ENCODE measurements at regions not wholly inside any gene's neighbourhood (a gene's known extent, or its start where the extent isn't known, plus 50 kb on each side); places are given as distances from the start of the nearest gene placed in this dataset.
"Not testable (repeated sequence)": the region's sequence is repeated elsewhere in the genome, so short reads cannot be mapped to it uniquely, and the experiment has no call there.

DNA sequence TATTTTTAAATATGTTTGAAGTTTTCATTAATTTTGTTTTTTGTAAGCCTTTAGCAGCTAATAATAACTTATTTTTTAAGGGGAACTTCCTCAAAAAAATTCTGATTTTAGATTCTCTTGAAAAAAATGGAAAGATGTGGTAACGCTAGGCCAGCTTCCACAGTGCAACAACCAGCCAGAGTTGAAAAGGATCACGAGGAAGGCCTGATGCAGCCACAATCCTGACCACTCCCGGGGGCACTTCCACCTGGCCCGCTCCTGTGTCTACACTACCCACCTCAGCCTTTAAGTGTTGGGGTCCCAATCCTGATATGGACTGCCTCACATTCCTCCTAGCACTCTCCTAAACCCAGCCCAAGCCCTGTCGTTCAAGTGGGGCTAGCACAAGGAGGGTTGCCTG lies 101.1 kb downstream of the TMEM17 start:
- TF ChIP-seq, protein P1, sequence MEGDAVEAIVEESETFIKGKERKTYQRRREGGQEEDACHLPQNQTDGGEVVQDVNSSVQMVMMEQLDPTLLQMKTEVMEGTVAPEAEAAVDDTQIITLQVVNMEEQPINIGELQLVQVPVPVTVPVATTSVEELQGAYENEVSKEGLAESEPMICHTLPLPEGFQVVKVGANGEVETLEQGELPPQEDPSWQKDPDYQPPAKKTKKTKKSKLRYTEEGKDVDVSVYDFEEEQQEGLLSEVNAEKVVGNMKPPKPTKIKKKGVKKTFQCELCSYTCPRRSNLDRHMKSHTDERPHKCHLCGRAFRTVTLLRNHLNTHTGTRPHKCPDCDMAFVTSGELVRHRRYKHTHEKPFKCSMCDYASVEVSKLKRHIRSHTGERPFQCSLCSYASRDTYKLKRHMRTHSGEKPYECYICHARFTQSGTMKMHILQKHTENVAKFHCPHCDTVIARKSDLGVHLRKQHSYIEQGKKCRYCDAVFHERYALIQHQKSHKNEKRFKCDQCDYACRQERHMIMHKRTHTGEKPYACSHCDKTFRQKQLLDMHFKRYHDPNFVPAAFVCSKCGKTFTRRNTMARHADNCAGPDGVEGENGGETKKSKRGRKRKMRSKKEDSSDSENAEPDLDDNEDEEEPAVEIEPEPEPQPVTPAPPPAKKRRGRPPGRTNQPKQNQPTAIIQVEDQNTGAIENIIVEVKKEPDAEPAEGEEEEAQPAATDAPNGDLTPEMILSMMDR (IDR thresholded peaks at IDR 0.05; ENCODE audit: insufficient read depth, low read length, missing control alignments), result no peak
- ChIA-PET POLR2A (no interaction called here), CTCF (interaction anchor here (1.8 kb wide), 1 partner anchor 411 kb away, joined by 4 read pairs; no protein-coding TSS in a partner anchor)
- DNase-seq (ENCODE audit: low read depth, low spot score), result no peak
- no peak overlapping the region for H3K4me3 ChIP-seq (ENCODE audit: low read depth, low read length)

DNA sequence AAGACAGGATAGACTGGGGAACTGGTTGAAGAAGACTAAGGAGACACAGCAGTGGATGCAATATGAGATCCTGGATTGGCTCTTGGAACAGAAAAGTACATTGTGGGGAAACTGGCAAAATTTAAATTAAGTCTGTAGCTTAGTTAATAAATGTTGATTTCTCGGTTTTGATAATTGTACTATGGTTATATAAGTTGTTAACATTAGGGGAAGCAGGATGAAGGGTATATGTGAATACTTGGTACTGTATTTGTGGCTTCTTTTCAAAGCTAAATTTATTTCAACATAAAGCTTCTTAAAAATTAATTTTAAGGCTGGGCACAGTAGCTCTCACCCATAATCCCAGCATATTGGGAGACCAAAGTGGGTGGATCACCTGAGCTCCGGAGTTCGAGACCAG lies 103.8 kb downstream of the TMEM17 start:
- no peak overlapping the region for H3K4me3 ChIP-seq (ENCODE audit: low read depth, low read length)
- CTCF ChIA-PET, result interaction anchor here (0.8 to 2.4 kb wide), 3 partner anchors 9 to 409 kb away, joined by 3 to 12 read pairs (median 4); no protein-coding TSS in a partner anchor
- POLR2A ChIA-PET, result no interaction called here
- TF ChIP-seq, protein P1 (IDR thresholded peaks at IDR 0.05; ENCODE audit: insufficient read depth, low read length, missing control alignments), result no peak
- no peak for DNase-seq (ENCODE audit: low read depth, low spot score)

DNA sequence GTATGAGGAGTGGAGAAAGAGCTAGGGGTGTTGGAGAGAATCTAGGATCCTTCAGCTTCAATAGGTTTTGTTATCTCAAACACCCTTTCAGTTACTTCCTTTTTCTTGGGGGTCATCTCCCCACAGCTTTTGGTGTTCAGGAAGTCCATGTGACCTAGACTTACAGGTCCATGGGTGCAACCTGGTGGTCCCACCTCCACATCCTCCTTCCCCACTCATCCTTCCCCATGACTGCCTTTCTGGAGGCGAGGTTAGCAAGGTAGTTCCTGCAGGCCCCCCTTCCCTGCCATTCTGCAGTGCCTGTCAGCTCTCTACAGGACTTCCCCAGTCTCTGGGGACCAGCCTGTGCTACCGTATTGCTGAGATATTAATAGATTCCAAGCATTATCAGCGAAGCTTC lies 107.6 kb downstream of the TMEM17 start:
- CTCF ChIA-PET, result interaction anchor here (0.6 to 2.0 kb wide), 4 partner anchors 13 to 486 kb away, joined by 3 to 10 read pairs (median 4); no protein-coding TSS in a partner anchor
- POLR2A ChIA-PET, result no interaction called here
- DNase-seq (ENCODE audit: low read depth, low spot score), result no peak
- H3K4me3 ChIP-seq (ENCODE audit: low read depth, low read length), result no peak overlapping the region
- TF ChIP-seq, protein P1 (IDR thresholded peaks at IDR 0.05; ENCODE audit: insufficient read depth, low read length, missing control alignments), result no peak

DNA sequence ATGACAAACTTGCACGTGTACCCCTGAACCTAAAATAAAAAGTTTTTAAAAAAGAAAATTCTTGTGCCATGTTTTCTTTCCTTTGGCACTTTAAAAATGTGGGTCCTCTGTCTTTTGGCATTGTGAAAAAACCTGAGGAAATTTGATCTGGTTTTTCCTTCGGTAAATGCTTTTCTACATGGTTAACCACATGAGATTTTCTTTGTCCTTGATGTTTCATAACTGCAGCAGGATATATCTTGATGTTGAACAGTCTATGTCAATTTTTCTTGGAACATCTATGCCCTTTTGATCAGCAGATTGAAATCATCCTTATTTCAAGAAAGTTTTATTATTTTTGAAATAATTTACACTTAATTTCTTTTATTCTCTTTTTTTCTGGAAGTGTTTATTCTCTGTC lies 109.1 kb downstream of the TMEM17 start:
- H3K4me3 ChIP-seq (ENCODE audit: low read depth, low read length), result no peak overlapping the region
- TF ChIP-seq, protein P1 (IDR thresholded peaks at IDR 0.05; ENCODE audit: insufficient read depth, low read length, missing control alignments), result no peak
- ChIA-PET POLR2A (no interaction called here), CTCF (interaction anchor here (1.8 to 2.0 kb wide), 2 partner anchors 14 to 40 kb away, joined by 4 to 10 read pairs; no protein-coding TSS in a partner anchor)
- no peak for DNase-seq (ENCODE audit: low read depth, low spot score)

DNA sequence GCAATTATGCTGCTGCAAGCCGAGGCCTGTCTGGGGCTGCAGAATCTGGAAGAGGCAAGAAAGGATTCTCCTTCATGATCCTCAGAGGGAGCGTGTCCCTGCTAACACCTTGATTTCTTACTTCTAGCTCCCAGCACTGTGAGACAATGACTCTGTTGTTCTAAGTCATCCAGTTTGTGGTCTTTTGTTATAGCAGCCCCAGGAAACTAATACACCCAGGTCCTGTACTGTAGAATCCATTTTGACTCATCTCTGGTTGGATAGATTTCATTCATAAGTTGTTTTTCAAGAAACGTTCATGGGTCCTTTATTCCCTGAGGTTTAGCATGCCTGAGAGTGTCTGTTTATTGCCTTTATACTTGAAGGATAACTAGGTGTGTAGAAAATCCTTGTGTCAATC lies 112.7 kb downstream of the TMEM17 start:
- TF ChIP-seq, protein P1 (IDR thresholded peaks at IDR 0.05; ENCODE audit: insufficient read depth, low read length, missing control alignments), result no peak
- no peak overlapping the region for H3K4me3 ChIP-seq (ENCODE audit: low read depth, low read length)
- POLR2A ChIA-PET, result no interaction called here
- CTCF ChIA-PET, result no interaction called here
- DNase-seq (ENCODE audit: low read depth, low spot score), result no peak

DNA sequence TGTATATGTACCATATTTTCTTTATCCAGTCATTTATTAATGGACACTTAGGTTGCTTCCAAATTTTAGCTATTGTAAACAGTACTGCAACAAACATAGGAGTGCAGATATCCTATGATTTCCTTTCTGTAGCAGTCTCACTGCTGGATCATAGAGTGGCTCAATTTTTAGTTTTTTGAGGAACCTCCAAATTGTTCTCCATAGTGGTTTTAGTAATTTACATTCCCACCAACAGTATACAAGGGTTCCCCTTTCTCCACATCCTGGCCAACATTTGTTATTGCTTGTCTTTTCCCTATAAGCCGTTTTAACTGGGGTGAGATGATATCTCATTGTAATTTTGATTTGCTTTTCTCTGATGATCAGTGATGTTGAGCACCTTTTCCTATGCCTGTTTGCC lies 114.3 kb downstream of the TMEM17 start:
- DNase-seq (ENCODE audit: low read depth, low spot score), result no peak
- CTCF ChIA-PET, result no interaction called here
- POLR2A ChIA-PET, result no interaction called here
- TF ChIP-seq, protein P1 (IDR thresholded peaks at IDR 0.05; ENCODE audit: insufficient read depth, low read length, missing control alignments), result no peak
- no peak overlapping the region for H3K4me3 ChIP-seq (ENCODE audit: low read depth, low read length)

DNA sequence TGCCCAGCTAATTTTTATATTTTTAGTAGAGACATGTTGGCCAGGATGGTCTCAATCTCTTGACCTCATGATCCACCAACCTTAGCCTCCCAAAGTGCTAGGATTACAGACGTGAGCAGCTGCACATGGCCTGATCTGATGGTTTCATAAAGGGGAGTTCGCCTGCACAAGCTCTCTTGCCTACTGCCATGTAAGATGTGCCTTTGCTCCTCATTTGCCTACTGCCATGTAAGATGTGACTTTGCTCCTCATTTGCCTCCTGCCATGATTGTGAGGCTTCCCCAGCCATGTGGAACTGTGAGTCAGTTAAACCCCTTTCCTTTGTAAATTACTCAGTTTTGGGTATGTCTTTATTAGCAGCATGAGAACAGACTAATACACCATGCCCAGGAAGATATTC lies 119.6 kb downstream of the TMEM17 start:
- POLR2A ChIA-PET, result not testable (repeated sequence)

More for the DNA sequence above, 119.6 kb downstream of the TMEM17 start:
- DNase-seq (ENCODE audit: low read depth, low spot score); H3K4me3 ChIP-seq (ENCODE audit: low read depth, low read length); CTCF ChIA-PET: not testable (repeated sequence)

All from AG04449 (cell line).